Embryonic facial prominence (tissue), 1 donor: ENCODE measurements at regions not wholly inside any gene's neighbourhood (a gene's known extent, or its start where the extent isn't known, plus 50 kb on each side); places are given as distances from the start of the nearest gene placed in this dataset.

Experiments used
- DNase-seq: peaks from one replicate; pipeline ENCODE4 v3.0.0-alpha.2; 2016; ENCODE audit errors: extremely low spot score

DNA sequence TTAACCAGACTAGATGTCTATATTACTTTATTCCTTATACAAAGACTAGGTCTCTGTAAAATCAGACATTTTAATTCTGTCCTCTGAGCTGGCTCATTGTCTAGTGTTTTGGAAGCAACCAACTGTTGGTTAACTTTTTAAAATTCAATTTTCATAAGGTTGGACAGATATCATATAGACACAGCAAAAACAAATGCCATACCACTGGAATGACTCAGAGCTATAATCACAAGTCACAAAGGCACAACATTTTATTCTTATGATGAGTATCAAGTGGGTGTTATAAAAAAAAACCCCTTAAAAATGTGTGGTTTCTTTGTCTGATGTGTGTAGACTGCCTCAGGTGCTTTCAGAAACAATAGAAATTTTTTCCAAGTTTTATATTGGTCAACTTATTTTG is 296.2 kb upstream of the MARCKS start:
- no peak for DNase-seq

DNA sequence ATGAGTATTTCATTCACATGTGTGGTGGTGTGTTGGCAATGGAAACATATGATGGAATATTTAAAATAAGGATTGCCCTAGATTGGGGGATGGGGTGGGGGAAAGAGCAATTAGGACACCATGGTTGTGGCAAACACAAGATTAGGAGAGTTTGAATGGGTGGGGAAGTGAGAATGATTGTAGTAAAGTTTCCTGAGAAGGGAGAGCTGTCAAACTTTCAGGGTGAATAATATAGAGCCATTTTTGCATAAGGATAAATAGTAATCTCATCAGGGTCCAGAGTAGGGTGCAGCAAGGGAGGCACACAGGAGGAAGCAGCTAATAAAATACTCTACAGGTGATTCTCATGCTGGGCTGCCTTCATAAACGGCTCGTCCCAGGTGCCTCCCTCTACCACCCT is 294.9 kb upstream of the MARCKS start:
- no peak for DNase-seq

- peak; percentile 58 for DNase-seq
Observed at GRCh38 chr6:113564371-113565171, 292.6 kb upstream of the MARCKS start.

- no peak for DNase-seq
Observed at GRCh38 chr6:113565306-113565705, 291.8 kb upstream of the MARCKS start.

DNA sequence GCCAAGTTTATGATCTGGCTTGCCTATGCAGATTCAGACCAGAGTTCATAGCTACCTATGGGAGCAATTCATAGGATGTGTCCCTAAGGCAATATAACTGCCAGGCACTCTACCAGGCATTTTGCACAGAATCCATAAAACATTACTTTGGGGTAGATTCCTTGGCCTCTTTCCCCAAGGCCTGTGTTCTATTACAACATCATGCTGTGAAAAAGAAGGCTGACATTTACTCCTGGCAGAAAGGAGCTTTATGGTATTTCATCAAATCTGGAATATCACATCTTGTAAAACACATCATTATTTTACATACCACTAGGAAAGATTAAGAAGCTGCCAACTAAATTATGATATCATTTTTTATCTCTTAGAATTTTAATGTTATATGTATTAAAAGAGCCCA is 287.0 kb upstream of the MARCKS start:
- DNase-seq = no peak

DNA sequence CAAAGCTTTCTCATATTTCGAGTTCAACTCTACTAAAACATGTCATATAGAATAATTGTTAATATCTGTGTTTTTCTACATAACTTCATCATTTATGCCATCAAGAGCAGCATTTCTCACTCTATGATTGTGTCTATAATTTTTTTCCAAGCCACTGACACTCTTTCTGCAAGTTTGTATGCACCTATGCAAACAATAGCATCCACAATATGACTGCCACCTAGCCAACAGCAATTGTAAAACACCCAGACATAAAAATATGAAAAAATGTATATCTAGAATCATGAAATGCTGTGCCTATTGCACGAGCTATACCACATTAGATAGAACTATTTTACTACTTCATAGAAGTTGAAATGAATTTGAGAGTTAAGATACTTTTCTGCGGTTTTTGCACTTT is 286.5 kb upstream of the MARCKS start:
- no peak for DNase-seq

- DNase-seq = no peak
Observed at GRCh38 chr6:113574147-113574546, 283.0 kb upstream of the MARCKS start.

GRCh38 chr6:113576310-113576709 is 280.8 kb upstream of the MARCKS start:
- DNase-seq = no peak

DNA sequence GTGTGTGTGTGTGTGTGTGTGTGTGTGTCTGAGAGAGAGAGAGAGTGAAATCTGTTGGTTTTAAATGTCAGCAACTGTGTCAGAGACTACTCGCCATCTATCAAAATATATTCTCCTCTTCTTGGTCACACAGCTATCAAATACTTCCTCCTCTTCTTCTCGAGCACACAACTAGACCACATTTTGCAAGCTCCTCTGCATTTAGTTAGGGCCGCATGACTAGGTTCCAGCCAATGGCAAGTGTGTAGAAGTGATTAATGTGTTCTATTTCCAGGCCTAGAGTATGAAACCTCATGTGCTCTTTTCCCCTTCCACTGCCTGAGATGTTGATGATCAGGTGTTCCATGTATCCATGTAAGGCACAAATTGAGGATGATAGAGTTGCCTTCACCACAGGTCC is 278.5 kb upstream of the MARCKS start:
- DNase-seq = no peak

- no peak for DNase-seq
Observed at GRCh38 chr6:113584767-113585166, 272.4 kb upstream of the MARCKS start.

- DNase-seq = no peak
Observed at GRCh38 chr6:113585246-113585645, 271.9 kb upstream of the MARCKS start.

- DNase-seq = no peak
Observed at GRCh38 chr6:113586413-113587077, 270.6 kb upstream of the MARCKS start.

- DNase-seq = no peak
Observed at GRCh38 chr6:113587078-113587699, 270.0 kb upstream of the MARCKS start.

- DNase-seq = no peak
Observed at GRCh38 chr6:113588646-113589045, 268.5 kb upstream of the MARCKS start.

- peak; percentile 46 for DNase-seq
Observed at GRCh38 chr6:113591896-113592827, 265.0 kb upstream of the MARCKS start.

GRCh38 chr6:113594726-113595125 is 262.4 kb upstream of the MARCKS start:
- no peak for DNase-seq

DNA sequence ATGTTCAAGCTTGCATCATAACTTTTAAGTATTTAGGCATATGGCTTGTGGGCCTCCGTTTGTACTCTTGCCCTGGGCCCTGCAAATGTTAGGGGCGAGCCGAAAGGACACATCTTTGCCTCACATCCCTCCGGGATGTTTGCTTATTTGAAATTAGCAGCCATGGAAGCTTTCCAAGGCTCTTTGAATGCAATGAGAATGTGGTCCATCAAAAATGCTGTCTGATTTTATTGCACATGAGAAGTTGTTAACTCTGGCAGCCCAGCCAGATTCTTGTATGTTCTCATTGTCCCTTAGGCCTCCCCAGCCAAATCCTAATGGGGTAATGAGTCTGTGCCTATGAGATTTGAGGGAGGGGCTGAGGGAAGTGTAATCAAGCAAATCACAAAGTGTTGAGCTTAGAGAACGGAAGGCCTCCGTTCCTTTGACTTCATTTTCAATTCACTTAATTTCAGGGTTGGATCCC is 261.2 kb upstream of the MARCKS start:
- peak; percentile 96 for DNase-seq

DNA sequence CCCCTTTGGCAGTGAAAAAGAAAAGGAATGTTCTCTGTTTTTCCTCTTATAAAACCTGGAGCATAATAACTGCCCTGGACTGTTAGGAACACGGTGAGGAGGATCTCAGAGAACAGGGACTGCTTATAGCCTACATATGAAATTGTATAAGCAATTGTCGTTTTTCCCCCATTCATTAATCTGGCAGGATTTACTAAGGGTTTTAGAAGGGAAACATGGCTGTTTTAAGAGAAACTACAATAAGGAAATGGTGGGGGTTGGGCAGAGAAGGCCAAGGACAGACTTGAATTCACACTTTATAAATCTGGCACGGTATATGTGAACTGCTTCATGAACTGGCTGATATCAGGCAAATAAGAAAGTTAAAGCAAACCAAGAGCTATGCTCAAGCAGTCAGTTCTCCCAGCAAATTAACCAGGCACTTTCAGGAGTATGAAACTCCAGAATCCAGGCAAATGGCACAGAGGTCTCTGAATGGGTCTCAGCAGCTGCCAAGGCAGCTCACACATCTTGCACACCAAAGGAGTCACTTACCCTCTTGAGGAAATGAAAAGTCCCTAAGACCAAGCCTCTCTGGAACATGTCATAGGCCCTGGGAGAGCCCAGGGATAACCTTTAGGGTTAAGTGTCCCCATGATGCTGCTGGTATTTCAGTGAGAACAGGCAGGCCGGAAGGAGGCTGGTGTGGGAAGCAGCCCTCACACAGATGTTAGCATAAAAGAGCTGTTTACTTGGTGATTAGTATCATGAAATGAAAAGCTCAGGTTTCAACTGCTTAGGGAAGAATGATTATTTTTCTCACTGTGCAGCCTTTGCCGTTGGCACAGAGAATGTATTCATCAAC is 260.5 kb upstream of the MARCKS start:
- DNase-seq = no peak

GRCh38 chr6:113597231-113597583 is 259.9 kb upstream of the MARCKS start:
- DNase-seq = no peak

DNA sequence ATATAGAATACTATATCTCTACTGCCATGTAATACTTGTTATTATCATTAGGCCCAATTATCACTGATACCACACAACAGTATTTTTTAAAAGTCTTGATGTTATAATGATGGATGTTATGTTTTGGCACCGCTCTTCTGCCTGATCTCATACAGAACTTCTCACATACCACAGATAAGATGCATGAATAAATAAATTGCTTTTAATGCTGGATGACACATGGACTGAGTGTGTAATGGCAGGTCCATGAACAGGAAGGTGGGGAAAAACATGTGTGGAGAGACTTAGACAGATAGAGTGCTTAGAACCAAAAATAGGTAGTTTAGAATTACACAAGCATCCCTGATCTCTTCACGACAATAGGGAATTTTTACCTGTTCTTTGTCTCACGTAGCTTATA is 258.4 kb upstream of the MARCKS start:
- DNase-seq = no peak

DNA sequence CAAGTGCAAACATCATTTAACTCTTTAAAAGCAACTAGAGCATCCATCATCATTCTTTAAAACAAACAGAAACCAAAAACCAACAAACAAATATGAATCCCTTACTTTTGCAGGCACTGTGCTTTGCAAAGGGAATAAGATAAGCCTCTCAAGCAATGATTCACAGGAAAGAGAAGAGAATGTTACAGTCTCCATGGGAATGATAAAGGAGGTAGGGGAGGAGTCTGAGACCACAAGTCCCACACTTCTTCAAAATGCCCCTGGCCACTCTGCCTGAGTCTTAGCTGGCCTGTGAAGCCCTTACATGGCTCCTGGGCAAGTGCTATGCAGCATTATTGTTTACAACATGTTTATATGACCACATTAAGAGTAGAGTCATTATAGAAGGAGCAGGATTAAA is 257.7 kb upstream of the MARCKS start:
- DNase-seq = no peak
